A673 (cell line): ENCODE measurements at regions not wholly inside any gene's neighbourhood (a gene's known extent, or its start where the extent isn't known, plus 50 kb on each side); places are given as distances from the start of the nearest gene placed in this dataset.

Experiments
- EZH2 ChIP-seq: fragments of 200-600 bp; sonication (generic); IDR thresholded peaks from 2 replicates; pipeline ENCODE4 v1.6.1; 2017; ENCODE audit warnings: borderline replicate concordance, low read depth, mild to moderate bottlenecking, mixed read lengths, antibody characterized with exemption, low read length; ENCODE audit not compliant: poor library complexity, severe bottlenecking
- TF ChIP-seq, protein P1 (sequence below): fragments of 300-800, 200-600 bp; sonication (generic); conservative IDR thresholded peaks from 2 replicates; pipeline ENCODE4 v1.5.1; 2017; ENCODE audit warnings: low read depth, mild to moderate bottlenecking, antibody characterized with exemption, low read length, moderate library complexity, mixed read lengths

DNA sequence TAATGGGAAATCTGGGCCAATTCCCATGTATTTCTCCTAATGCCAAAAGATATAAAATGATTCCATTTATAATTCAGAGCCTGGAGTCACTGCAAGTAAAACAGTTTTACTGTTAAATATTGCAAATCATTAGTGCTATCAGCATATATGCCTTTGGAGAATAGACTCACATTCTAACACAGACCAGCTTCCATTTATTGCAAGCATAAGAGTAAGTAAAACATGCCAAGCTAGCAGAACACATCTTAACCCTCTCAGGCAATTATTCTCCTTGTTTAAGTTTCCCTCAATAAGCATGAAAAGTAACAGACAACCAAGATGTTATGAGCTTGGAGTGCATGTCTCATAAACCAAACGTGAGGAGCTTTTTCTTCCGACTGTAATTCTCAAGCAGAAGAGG, 173.9 kb upstream of the GRIP1 start:
- TF ChIP-seq, protein P1, sequence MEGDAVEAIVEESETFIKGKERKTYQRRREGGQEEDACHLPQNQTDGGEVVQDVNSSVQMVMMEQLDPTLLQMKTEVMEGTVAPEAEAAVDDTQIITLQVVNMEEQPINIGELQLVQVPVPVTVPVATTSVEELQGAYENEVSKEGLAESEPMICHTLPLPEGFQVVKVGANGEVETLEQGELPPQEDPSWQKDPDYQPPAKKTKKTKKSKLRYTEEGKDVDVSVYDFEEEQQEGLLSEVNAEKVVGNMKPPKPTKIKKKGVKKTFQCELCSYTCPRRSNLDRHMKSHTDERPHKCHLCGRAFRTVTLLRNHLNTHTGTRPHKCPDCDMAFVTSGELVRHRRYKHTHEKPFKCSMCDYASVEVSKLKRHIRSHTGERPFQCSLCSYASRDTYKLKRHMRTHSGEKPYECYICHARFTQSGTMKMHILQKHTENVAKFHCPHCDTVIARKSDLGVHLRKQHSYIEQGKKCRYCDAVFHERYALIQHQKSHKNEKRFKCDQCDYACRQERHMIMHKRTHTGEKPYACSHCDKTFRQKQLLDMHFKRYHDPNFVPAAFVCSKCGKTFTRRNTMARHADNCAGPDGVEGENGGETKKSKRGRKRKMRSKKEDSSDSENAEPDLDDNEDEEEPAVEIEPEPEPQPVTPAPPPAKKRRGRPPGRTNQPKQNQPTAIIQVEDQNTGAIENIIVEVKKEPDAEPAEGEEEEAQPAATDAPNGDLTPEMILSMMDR: no peak
- TF ChIP-seq EZH2: no peak
